HCT116 (cell line): ENCODE measurements at regions not wholly inside any gene's neighbourhood (a gene's known extent, or its start where the extent isn't known, plus 50 kb on each side); places are given as distances from the start of the nearest gene placed in this dataset.

ENCODE experiments used
- ATAC-seq: fragments of 200-7000 bp; cut with Tn5 transposase; 2 replicates; pipeline ENCODE4 v1.9.1; 2020; ENCODE audit warnings: mild to moderate bottlenecking, moderate library complexity
- BruUV-seq: library from RNA; stranded (reverse); fragments of 400-500 nt; replicated peaks from 2 replicates; lab custom pipeline; 2021; lab: Mats Ljungman, UMichigan
- CTCF ChIA-PET: fragments of 300-600 bp; sonication (Branson Sonifier 250); formaldehyde crosslinking; loops from one replicate; lab custom pipeline; 2021; ENCODE audit warnings: antibody characterized with exemption; lab: Charles Lee
- POLR2A ChIA-PET: fragments of 300-600, 350-600 bp; sonication (Branson Sonifier 250); formaldehyde crosslinking; loops from one replicate; lab custom pipeline; 2021; ENCODE audit warnings: antibody characterized with exemption; lab: Charles Lee
- RAD21 ChIA-PET, 2 experiments: fragments of 300-600 bp; sonication (Branson Sonifier 250); formaldehyde crosslinking; loops; one replicate each; lab custom pipeline; 2023; ENCODE audit warnings: low total read pairs in 2 of 2; ENCODE audit not compliant: uncharacterized antibody in 2 of 2, unreplicated experiment in 2 of 2, low non-redundant PET in 1 of 2; lab: Charles Lee
- DNase-seq: peaks from one replicate; pipeline ENCODE4 v3.0.0-alpha.2; 2010; ENCODE audit warnings: low read depth, low spot score
- H2AFZ ChIP-seq: fragments of 200-600 bp; shearing (Covaris generic), sonication (generic); 2 replicates; pipeline ENCODE4 v1.6.1; 2017; ENCODE audit warnings: low read depth, mixed run types, mixed read lengths, antibody characterized with exemption, low read length; ENCODE audit not compliant: poor library complexity, severe bottlenecking
- H3K27ac ChIP-seq: 2 replicates; pipeline ENCODE4 v1.5.1; 2012; ENCODE audit warnings: low read depth, low read length
- H3K27me3 ChIP-seq: fragments of 200-600 bp; sonication (generic); 2 replicates; pipeline ENCODE4 v1.6.1; 2016; ENCODE audit warnings: mixed run types, low read length, mixed read lengths; ENCODE audit not compliant: insufficient read depth
- H3K36me3 ChIP-seq, 2 experiments: fragments of 200-500 bp in 1 of 2; fragments of 200-600 bp in 1 of 2; sonication (Bioruptor generic) in 1 of 2; sonication (generic) in 1 of 2; 2 replicates each; pipeline versions ENCODE4 v1.5.1 to v1.6.1; 2014 to 2016; ENCODE audit warnings: low read length in 2 of 2, inconsistent platforms in 1 of 2, mixed read lengths in 1 of 2, mixed run types in 1 of 2; ENCODE audit not compliant: insufficient read depth in 2 of 2, control insufficient read depth in 1 of 2
- H3K4me1 ChIP-seq, 2 experiments: fragments of 200-600 bp in 1 of 2; sonication (generic) in 1 of 2; 2 replicates each; pipeline versions ENCODE4 v1.5.1 to v1.6.1; 2012 to 2017; ENCODE audit warnings: low read length in 2 of 2, inconsistent platforms in 1 of 2, mild to moderate bottlenecking in 1 of 2, mixed read lengths in 1 of 2, mixed run types in 1 of 2, moderate library complexity in 1 of 2; ENCODE audit not compliant: insufficient read depth in 2 of 2, control insufficient read depth in 1 of 2
- H3K4me2 ChIP-seq: fragments of 200-600 bp; sonication (generic); 2 replicates; pipeline ENCODE4 v1.6.1; 2017; ENCODE audit warnings: mixed run types, low read length, mixed read lengths
- H3K4me3 ChIP-seq, 2 experiments: fragments of 200-600 bp in 1 of 2; sonication (generic) in 1 of 2; replicated peaks in 1 of 2; 2 replicates each; pipeline ENCODE4 v1.5.1; 2011 to 2016; ENCODE audit warnings: low read length in 2 of 2, control low read depth in 1 of 2, low read depth in 1 of 2, mild to moderate bottlenecking in 1 of 2, mixed read lengths in 1 of 2, mixed run types in 1 of 2
- H3K79me2 ChIP-seq: fragments of 200-600 bp; sonication (generic); 2 replicates; pipeline ENCODE4 v1.6.1; 2017; ENCODE audit warnings: mild to moderate bottlenecking, mixed run types, low read length, moderate library complexity, mixed read lengths; ENCODE audit not compliant: insufficient read depth
- H3K9ac ChIP-seq: fragments of 200-600 bp; sonication (generic); 2 replicates; pipeline ENCODE4 v1.6.1; 2016; ENCODE audit warnings: low read length, mixed read lengths
- H3K9me2 ChIP-seq: fragments of 200-600 bp; sonication (generic), shearing (Covaris generic); 2 replicates; pipeline ENCODE4 v1.6.1; 2017; ENCODE audit warnings: mixed run types, mild to moderate bottlenecking, moderate library complexity; ENCODE audit not compliant: insufficient read depth
- H3K9me3 ChIP-seq, 2 experiments: fragments of 200-500 bp in 1 of 2; fragments of 200-600 bp in 1 of 2; sonication (Bioruptor generic) in 1 of 2; sonication (generic) in 1 of 2; 2 replicates each; pipeline ENCODE4 v1.6.1; 2014 to 2017; ENCODE audit warnings: low read length in 2 of 2, mixed read lengths in 2 of 2, inconsistent platforms in 1 of 2, low read depth in 1 of 2, mild to moderate bottlenecking in 1 of 2, mixed run types in 1 of 2, moderate library complexity in 1 of 2; ENCODE audit not compliant: control insufficient read depth in 1 of 2, insufficient read depth in 1 of 2
- H4K20me1 ChIP-seq: fragments of 200-600 bp; sonication (generic), shearing (Covaris generic); 2 replicates; pipeline ENCODE4 v1.6.1; 2017; ENCODE audit warnings: mixed run types, mild to moderate bottlenecking, moderate library complexity; ENCODE audit not compliant: insufficient read depth
- CTCF ChIP-seq, 3 experiments: fragments of 200-600 bp in 1 of 3; sonication (generic) in 1 of 3; IDR thresholded peaks in 2 of 3; conservative IDR thresholded peaks in 1 of 3; 2 replicates each; pipeline ENCODE4 v1.5.1; 2012 to 2017; ENCODE audit warnings: low read depth in 2 of 3, low read length in 2 of 3, antibody characterized with exemption in 1 of 3, borderline replicate concordance in 1 of 3, control low read depth in 1 of 3, mild to moderate bottlenecking in 1 of 3, mixed read lengths in 1 of 3, mixed run types in 1 of 3, moderate library complexity in 1 of 3; ENCODE audit not compliant: insufficient read depth in 1 of 3
- EGR1 ChIP-seq: IDR thresholded peaks from 2 replicates; pipeline ENCODE4 v1.6.1; 2012; ENCODE audit warnings: low read depth
- ELF1 ChIP-seq: IDR thresholded peaks from 2 replicates; pipeline ENCODE4 v1.6.1; 2012; ENCODE audit warnings: low read depth, borderline replicate concordance
- EZH2 ChIP-seq: fragments of 200-600 bp; sonication (generic); IDR thresholded peaks from 2 replicates; pipeline ENCODE4 v1.6.1; 2017; ENCODE audit warnings: antibody characterized with exemption, mixed run types
- FOSL1 ChIP-seq: IDR thresholded peaks from 2 replicates; pipeline ENCODE4 v1.6.1; 2012; ENCODE audit warnings: low read depth
- JUND ChIP-seq: IDR thresholded peaks from 2 replicates; pipeline ENCODE4 v1.6.1; 2012
- POLR2A ChIP-seq: IDR thresholded peaks from 2 replicates; pipeline ENCODE4 v1.7.0; 2011; ENCODE audit warnings: borderline replicate concordance; ENCODE audit not compliant: insufficient read depth, insufficient read length; ENCODE audit errors: extremely low read depth
- RAD21 ChIP-seq: IDR thresholded peaks from 2 replicates; pipeline ENCODE4 v1.6.1; 2012; ENCODE audit warnings: low read depth, mild to moderate bottlenecking
- SIN3A ChIP-seq: IDR thresholded peaks from 2 replicates; pipeline ENCODE4 v1.6.1; 2012; ENCODE audit warnings: low read depth
- SP1 ChIP-seq: IDR thresholded peaks from 2 replicates; pipeline ENCODE4 v1.6.1; 2012; ENCODE audit warnings: low read depth
- SRF ChIP-seq: IDR thresholded peaks from 2 replicates; pipeline ENCODE4 v1.6.1; 2012; ENCODE audit warnings: low read depth
- YY1 ChIP-seq: IDR thresholded peaks from 2 replicates; pipeline ENCODE4 v1.6.1; 2011; ENCODE audit warnings: low read length, low read depth, moderate library complexity, mild to moderate bottlenecking; ENCODE audit not compliant: insufficient replicate concordance; ENCODE audit errors: extremely low read depth
- ZFX ChIP-seq: fragments of 450-650 bp; IDR thresholded peaks from 2 replicates; pipeline ENCODE4 v1.6.1; 2017
- ZNF274 ChIP-seq: fragments of 200-500 bp; sonication (Bioruptor generic); IDR thresholded peaks from 2 replicates; pipeline ENCODE4 v1.6.1; 2014; ENCODE audit warnings: mild to moderate bottlenecking, low read depth, low read length, inconsistent platforms
- intact Hi-C: fragments of 100-400 bp; cut with micrococcal nuclease; formaldehyde crosslinking; loops from 2 replicates; pipeline ENCODE4 v1.10.0; 2022
- TF ChIP-seq, protein P1 (sequence below): IDR thresholded peaks from 2 replicates; pipeline ENCODE4 v1.6.1; 2012; ENCODE audit warnings: low read depth

GRCh38 chr4:66974665-66975064 lies 570.6 kb downstream of the CENPC start:
- intact Hi-C loops = no loop called here
- Histone ChIP-seq H4K20me1 (no peaks in the 10 kb centered on the region), H3K27ac (no peak overlapping the region), H3K79me2 (no peaks in the 10 kb centered on the region), H3K9ac (no peak overlapping the region), H3K27me3 (no peaks in the 10 kb centered on the region), H2AFZ (no peak overlapping the region), H3K9me2 (no peaks in the 10 kb centered on the region), H3K9me3 (peaks cover 0 to 9% of the 10 kb centered on the region in 2 experiments; a peak in 3 of 4 replicates), H3K4me2 (no peak overlapping the region), H3K4me1 (no peaks in the 10 kb centered on the region), H3K36me3 (no peaks in the 10 kb centered on the region), H3K4me3 (no peak overlapping the region)
- no peak for ATAC-seq
- BruUV-seq = no TSS peak
- ChIA-PET POLR2A (no interaction called here), CTCF (no interaction called here), RAD21 (no interaction called here)
- DNase-seq = no peak
- TF ChIP-seq SRF = no peak
- TF ChIP-seq SIN3A = no peak
- TF ChIP-seq ELF1 = no peak

GRCh38 chr4:66972087-66972486 lies 573.2 kb downstream of the CENPC start:
- no TSS peak for BruUV-seq
- no peak for DNase-seq
- POLR2A ChIA-PET = no interaction called here

More at GRCh38 chr4:66972087-66972486, 573.2 kb downstream of the CENPC start:
- H3K9ac ChIP-seq = no peak overlapping the region
- H3K9me3 ChIP-seq = peaks cover 0 to 9% of the 10 kb centered on the region in 2 experiments; a peak in 3 of 4 replicates
- H3K27me3 ChIP-seq = no peaks in the 10 kb centered on the region
- RAD21 ChIA-PET = no interaction called here
- H3K27ac ChIP-seq = no peak overlapping the region
- no peaks in the 10 kb centered on the region for H4K20me1 ChIP-seq
- H3K36me3 ChIP-seq = no peaks in the 10 kb centered on the region
- no peak for ATAC-seq
- H2AFZ ChIP-seq = no peak overlapping the region
- H3K9me2 ChIP-seq = no peaks in the 10 kb centered on the region
- CTCF ChIA-PET = no interaction called here
- TF ChIP-seq SP1 (no peak), SRF (no peak), EGR1 (no peak), YY1 (no peak), EZH2 (no peak), CTCF (IDR thresholded peaks at IDR 0.05 in 2 of 3, conservative IDR thresholded peaks at IDR 0.05 in 1 of 3; ENCODE audit: borderline replicate concordance in 1 of 3, insufficient read depth in 1 of 3, low read depth in 2 of 3, low read length in 2 of 3) (no peak), POLR2A (no peak), FOSL1 (no peak), RAD21 (no peak), ZFX (no peak), ZNF274 (no peak), SIN3A (no peak), JUND (no peak)
- TF ChIP-seq, protein P1, sequence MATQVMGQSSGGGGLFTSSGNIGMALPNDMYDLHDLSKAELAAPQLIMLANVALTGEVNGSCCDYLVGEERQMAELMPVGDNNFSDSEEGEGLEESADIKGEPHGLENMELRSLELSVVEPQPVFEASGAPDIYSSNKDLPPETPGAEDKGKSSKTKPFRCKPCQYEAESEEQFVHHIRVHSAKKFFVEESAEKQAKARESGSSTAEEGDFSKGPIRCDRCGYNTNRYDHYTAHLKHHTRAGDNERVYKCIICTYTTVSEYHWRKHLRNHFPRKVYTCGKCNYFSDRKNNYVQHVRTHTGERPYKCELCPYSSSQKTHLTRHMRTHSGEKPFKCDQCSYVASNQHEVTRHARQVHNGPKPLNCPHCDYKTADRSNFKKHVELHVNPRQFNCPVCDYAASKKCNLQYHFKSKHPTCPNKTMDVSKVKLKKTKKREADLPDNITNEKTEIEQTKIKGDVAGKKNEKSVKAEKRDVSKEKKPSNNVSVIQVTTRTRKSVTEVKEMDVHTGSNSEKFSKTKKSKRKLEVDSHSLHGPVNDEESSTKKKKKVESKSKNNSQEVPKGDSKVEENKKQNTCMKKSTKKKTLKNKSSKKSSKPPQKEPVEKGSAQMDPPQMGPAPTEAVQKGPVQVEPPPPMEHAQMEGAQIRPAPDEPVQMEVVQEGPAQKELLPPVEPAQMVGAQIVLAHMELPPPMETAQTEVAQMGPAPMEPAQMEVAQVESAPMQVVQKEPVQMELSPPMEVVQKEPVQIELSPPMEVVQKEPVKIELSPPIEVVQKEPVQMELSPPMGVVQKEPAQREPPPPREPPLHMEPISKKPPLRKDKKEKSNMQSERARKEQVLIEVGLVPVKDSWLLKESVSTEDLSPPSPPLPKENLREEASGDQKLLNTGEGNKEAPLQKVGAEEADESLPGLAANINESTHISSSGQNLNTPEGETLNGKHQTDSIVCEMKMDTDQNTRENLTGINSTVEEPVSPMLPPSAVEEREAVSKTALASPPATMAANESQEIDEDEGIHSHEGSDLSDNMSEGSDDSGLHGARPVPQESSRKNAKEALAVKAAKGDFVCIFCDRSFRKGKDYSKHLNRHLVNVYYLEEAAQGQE = no peak
- H3K4me2 ChIP-seq = no peak overlapping the region
- intact Hi-C loops = no loop called here
- no peaks in the 10 kb centered on the region for H3K79me2 ChIP-seq
- no peak overlapping the region for H3K4me3 ChIP-seq
- no peaks in the 10 kb centered on the region for H3K4me1 ChIP-seq
